ENCODE measurements at regions not wholly inside any gene's neighbourhood (a gene's known extent, or its start where the extent isn't known, plus 50 kb on each side); places are given as distances from the start of the nearest gene placed in this dataset.

- DNase-seq (ENCODE audit: low read depth, low spot score) (no peak), ATAC-seq (no peak; the same call in 2 of the 3 replicates), FAIRE-seq (peak; percentile 56)
- BruUV-seq (replicated peaks) = no TSS peak
- intact Hi-C loops (cut with micrococcal nuclease; ENCODE audit: unreplicated experiment) (no loop called here), in situ Hi-C loops (cut with MboI) (no loop called here)
- ChIA-PET CTCF (interaction anchor here (0.5 kb wide), 1 partner anchor 15 kb away, joined by 4 read pairs; no protein-coding TSS in a partner anchor), POLR2A (no interaction called here), RAD21 (ENCODE audit: unreplicated experiment) (no interaction called here), SMC1A (ENCODE audit: uncharacterized antibody, unreplicated experiment) (interaction anchor here (0.8 kb wide), 1 partner anchor 22 kb away, joined by 3 read pairs; no protein-coding TSS in a partner anchor)
- WGBS (ENCODE audit: insufficient coverage, insufficient replicate concordance, low lambda C conversion rate, missing lambda C conversion rate) = 57% methylated on average over 6 of the region's 6 CpGs
- Histone ChIP-seq H4K20me1 (ENCODE audit: control insufficient read depth, insufficient read depth) (no peaks in the 10 kb centered on the region), H3K79me2 (ENCODE audit: control insufficient read depth, insufficient read depth, low read length) (no peaks in the 10 kb centered on the region), H3K36me3 (ENCODE audit: control insufficient read depth in 2 of 2, insufficient read depth in 2 of 2, low read length in 1 of 2) (no peaks in the 10 kb centered on the region), H2AFZ (ENCODE audit: control insufficient read depth, low read depth, low read length) (no peak overlapping the region), H3K9ac (ENCODE audit: control insufficient read depth, insufficient read depth, low read length) (no peak overlapping the region), H3K9me3 (replicated peaks; ENCODE audit: control insufficient read depth, insufficient read depth, low read length) (no peaks in the 10 kb centered on the region), H3K4me3 (no peak overlapping the region), H3K4me1 (ENCODE audit: control insufficient read depth, insufficient read depth, low read length) (peaks cover 34% of the 10 kb centered on the region), H3K4me2 (ENCODE audit: control insufficient read depth, insufficient read depth) (no peak overlapping the region), H3K27ac (ENCODE audit: control insufficient read depth, insufficient read depth) (no peak overlapping the region), H3K27me3 (replicated peaks in 1 of 2; ENCODE audit: control insufficient read depth in 2 of 2, insufficient read depth in 2 of 2, low read length in 1 of 2) (no peaks in the 10 kb centered on the region)
- TF ChIP-seq ZNF384 (IDR thresholded peaks at IDR 0.05; ENCODE audit: borderline replicate concordance, low read depth, low read length) = no peak
- TF ChIP-seq BACH1 (IDR thresholded peaks at IDR 0.05; ENCODE audit: borderline replicate concordance) = no peak
- no peak for TF ChIP-seq RELA (IDR thresholded peaks at IDR 0.05; ENCODE audit: borderline replicate concordance, partially characterized antibody)
- no peak for TF ChIP-seq TARDBP (IDR thresholded peaks at IDR 0.05; ENCODE audit: borderline replicate concordance)
- TF ChIP-seq BMI1 (IDR thresholded peaks at IDR 0.05; ENCODE audit: borderline replicate concordance) = no peak
- TF ChIP-seq ETV6 (conservative IDR thresholded peaks at IDR 0.05 in 1 of 2, IDR thresholded peaks at IDR 0.05 in 1 of 2; ENCODE audit: borderline replicate concordance in 1 of 2, low read depth in 1 of 2) = no peak
- TF ChIP-seq, protein P1, sequence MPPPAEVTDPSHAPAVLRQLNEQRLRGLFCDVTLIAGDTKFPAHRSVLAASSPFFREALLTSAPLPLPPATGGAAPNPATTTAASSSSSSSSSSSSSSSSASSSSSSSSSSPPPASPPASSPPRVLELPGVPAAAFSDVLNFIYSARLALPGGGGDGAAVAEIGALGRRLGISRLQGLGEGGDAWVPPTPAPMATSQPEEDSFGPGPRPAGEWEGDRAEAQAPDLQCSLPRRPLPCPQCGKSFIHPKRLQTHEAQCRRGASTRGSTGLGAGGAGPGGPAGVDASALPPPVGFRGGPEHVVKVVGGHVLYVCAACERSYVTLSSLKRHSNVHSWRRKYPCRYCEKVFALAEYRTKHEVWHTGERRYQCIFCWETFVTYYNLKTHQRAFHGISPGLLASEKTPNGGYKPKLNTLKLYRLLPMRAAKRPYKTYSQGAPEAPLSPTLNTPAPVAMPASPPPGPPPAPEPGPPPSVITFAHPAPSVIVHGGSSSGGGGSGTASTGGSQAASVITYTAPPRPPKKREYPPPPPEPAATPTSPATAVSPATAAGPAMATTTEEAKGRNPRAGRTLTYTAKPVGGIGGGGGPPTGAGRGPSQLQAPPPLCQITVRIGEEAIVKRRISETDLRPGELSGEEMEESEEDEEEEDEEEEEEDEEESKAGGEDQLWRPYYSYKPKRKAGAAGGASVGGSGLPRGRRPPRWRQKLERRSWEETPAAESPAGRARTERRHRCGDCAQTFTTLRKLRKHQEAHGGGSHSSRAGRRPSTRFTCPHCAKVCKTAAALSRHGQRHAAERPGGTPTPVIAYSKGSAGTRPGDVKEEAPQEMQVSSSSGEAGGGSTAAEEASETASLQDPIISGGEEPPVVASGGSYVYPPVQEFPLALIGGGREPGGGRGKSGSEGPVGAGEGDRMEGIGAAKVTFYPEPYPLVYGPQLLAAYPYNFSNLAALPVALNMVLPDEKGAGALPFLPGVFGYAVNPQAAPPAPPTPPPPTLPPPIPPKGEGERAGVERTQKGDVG (CRISPR knock-in tag; IDR thresholded peaks at IDR 0.05) = no peak
These were observed 52.3 kb upstream of the MLN start for GRCh38 chr6:33856031-33856590.
